BE2C (cell line): ENCODE measurements at regions not wholly inside any gene's neighbourhood (a gene's known extent, or its start where the extent isn't known, plus 50 kb on each side); places are given as distances from the start of the nearest gene placed in this dataset.

Experiments
- DNase-seq: peaks from one replicate; pipeline ENCODE4 v3.0.0-alpha.2; 2020
- H3K27me3 ChIP-seq: fragments of 250-450 bp; sonication (Bioruptor Pico); 2 replicates; pipeline ENCODE4 v1.5.1; 2020; ENCODE audit warnings: mild to moderate bottlenecking
- H3K36me3 ChIP-seq: fragments of 250-450 bp; sonication (Bioruptor Pico); 2 replicates; pipeline ENCODE4 v1.5.1; 2020; ENCODE audit warnings: mild to moderate bottlenecking
- H3K4me1 ChIP-seq: fragments of 250-450 bp; sonication (Bioruptor Pico); 2 replicates; pipeline ENCODE4 v1.5.1; 2020
- H3K4me3 ChIP-seq: 2 replicates; pipeline ENCODE4 v1.5.1; 2011; ENCODE audit warnings: low read depth, low read length
- H3K9me3 ChIP-seq: fragments of 250-450 bp; sonication (Bioruptor Pico); 2 replicates; pipeline ENCODE4 v1.5.1; 2020
- TF ChIP-seq, protein P1 (sequence below): IDR thresholded peaks from 2 replicates; pipeline ENCODE4 v1.5.1; 2012; ENCODE audit warnings: mild to moderate bottlenecking, low read depth, low read length

DNA sequence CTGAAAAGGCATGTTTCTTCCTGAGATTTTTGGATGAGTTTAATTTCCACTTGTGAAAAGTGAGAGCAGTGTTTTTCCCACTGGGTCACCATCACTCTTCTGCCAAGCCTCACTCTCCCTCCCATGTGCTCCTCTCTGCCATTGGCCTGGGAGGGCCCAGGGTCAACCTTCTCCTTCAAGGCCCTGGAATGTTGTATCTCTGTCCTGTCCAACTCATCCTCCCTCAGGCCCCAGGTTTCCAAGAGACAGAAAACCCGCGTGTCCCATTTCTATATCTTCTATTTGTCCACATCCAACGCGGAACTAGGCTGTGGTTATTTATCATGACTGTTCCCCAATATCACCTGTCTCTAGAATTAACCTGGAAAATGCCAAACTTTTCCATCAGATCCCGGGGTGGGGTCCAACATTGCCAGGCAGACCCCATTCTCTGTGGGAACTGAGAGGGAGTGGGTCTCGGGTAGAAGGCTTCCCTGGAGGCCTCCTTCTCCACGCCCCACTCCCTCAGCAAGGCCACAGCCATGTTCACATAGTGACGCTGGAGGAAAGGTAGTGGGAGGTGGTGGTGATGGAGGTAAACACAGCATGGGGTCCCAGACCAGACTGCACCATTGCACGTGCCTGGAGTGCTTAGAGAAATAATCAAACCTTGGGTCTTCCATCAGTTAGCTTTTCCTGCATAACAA lies 173.5 kb downstream of the SCP2D1 start:
- no peaks in the 10 kb centered on the region for H3K27me3 ChIP-seq
- H3K4me3 ChIP-seq = no peak overlapping the region
- H3K4me1 ChIP-seq = no peaks in the 10 kb centered on the region
- TF ChIP-seq, protein P1, sequence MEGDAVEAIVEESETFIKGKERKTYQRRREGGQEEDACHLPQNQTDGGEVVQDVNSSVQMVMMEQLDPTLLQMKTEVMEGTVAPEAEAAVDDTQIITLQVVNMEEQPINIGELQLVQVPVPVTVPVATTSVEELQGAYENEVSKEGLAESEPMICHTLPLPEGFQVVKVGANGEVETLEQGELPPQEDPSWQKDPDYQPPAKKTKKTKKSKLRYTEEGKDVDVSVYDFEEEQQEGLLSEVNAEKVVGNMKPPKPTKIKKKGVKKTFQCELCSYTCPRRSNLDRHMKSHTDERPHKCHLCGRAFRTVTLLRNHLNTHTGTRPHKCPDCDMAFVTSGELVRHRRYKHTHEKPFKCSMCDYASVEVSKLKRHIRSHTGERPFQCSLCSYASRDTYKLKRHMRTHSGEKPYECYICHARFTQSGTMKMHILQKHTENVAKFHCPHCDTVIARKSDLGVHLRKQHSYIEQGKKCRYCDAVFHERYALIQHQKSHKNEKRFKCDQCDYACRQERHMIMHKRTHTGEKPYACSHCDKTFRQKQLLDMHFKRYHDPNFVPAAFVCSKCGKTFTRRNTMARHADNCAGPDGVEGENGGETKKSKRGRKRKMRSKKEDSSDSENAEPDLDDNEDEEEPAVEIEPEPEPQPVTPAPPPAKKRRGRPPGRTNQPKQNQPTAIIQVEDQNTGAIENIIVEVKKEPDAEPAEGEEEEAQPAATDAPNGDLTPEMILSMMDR = no peak
- H3K9me3 ChIP-seq = no peaks in the 10 kb centered on the region
- H3K36me3 ChIP-seq = no peaks in the 10 kb centered on the region
- DNase-seq = no peak

DNA sequence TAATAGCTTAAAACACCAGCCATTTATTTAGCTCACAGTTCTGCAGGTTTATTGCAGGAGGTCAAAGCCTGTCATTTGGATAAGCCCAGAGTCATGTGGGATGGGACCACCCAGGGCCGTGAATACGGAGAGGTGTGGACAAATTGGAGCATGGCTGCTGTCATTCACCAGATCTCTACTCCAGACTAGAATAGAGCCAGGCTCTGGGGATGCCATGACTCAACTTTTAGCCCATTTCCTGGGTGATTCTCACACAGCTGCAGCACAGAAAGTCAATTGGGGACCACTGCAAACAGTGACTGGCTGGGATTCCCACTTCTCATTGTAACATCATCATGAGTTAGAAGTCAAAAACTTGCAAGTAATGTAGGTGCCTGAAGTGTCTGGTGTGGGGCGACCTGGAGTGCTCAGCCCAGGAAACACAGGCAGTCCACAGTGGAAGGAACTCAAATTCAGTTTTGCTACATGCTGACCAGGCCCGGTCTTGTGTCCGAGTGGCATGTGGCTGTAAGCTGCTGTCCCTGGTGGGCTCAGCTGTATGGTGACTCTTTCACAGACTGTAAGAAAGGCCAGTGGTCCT lies 174.3 kb downstream of the SCP2D1 start:
- Histone ChIP-seq H3K36me3 (no peaks in the 10 kb centered on the region), H3K27me3 (no peaks in the 10 kb centered on the region)
- TF ChIP-seq, protein P1 = no peak

DNA sequence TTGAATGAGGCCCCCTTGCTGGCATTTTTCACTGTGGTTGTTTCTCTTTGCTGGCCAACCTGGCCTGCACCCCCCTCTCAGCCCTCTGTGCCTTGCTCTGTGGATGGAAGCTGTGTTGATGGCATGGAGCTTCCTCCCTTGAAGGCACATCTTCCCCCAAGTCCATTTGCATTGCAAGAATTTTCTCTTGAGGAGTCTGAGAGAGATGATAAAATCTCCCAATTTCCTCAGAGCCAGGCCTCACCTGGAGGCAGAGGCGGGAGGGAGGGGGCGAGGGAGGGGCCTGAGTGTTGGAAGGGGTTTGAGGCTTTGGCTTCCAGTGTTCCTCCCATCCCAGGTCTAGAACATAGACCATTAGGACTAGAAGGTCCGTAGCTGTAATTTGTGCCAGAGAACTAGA lies 175.1 kb downstream of the SCP2D1 start:
- Histone ChIP-seq H3K4me3 (no peak overlapping the region), H3K36me3 (no peaks in the 10 kb centered on the region), H3K4me1 (no peaks in the 10 kb centered on the region), H3K27me3 (no peaks in the 10 kb centered on the region), H3K9me3 (no peaks in the 10 kb centered on the region)
- TF ChIP-seq, protein P1 = no peak
- no peak for DNase-seq

More for the DNA sequence above, 174.3 kb downstream of the SCP2D1 start:
- DNase-seq = no peak
- no peaks in the 10 kb centered on the region for H3K9me3 ChIP-seq
- no peak overlapping the region for H3K4me3 ChIP-seq
- no peaks in the 10 kb centered on the region for H3K4me1 ChIP-seq

DNA sequence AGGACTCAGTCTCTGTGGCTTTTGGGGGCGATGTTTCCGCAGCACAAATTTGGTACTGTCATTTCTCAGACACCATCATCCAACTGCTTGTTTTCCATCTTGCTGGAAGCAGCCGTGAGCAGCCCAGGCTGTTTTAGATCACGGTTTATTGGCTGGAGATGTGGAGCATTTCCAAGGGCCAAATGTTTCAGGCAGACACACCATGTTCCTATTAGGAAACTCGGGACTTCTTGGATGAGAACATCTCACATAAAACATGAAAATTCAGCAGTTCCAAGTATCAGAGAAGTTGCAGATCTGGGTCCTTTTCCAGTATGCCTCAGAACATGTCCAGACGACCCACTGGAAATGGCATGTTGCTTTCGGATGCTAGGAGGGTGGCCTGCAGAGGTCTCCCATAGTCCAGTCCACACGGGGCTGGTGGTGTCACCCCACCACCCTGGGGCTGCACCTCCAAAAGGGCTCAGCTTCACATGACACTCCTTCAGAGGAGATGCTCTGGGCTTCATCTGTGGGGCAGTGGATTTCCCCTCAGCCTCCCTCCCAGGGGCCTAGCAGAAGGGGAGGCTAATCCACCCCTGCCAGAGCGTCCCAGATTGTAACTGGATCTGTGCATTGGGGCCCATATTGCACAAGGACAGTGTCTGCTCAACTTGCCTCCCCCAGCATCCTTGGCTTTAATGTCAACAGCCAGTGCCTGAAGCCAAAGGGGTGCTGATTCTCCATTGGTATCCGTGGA lies 176.3 kb downstream of the SCP2D1 start:
- no peaks in the 10 kb centered on the region for H3K27me3 ChIP-seq
- H3K9me3 ChIP-seq = no peaks in the 10 kb centered on the region
- H3K36me3 ChIP-seq = no peaks in the 10 kb centered on the region
- H3K4me1 ChIP-seq = no peaks in the 10 kb centered on the region
- no peak overlapping the region for H3K4me3 ChIP-seq
- no peak for DNase-seq
- TF ChIP-seq, protein P1 = no peak

DNA sequence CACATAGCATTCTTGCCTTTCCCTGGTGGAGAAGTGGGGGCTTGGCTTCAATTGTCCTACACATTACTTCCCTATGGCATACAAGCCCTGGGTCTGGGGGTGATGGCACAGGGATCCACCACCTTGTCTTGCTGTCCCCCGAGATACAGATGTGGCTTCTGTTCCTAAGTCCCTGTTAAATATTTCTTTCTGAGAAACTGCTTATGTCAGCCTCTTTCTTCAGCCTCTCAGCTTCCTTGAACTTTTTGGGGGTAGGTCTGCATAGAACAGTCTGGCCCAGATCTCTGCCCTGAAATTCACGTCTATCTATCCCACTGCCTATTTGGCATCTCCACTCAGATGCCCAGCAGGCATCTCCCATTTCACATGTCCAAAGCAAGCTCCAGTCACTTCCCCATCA lies 177.4 kb downstream of the SCP2D1 start:
- TF ChIP-seq, protein P1 = no peak
- no peak overlapping the region for H3K4me3 ChIP-seq
- no peaks in the 10 kb centered on the region for H3K9me3 ChIP-seq
- no peaks in the 10 kb centered on the region for H3K36me3 ChIP-seq
- no peaks in the 10 kb centered on the region for H3K27me3 ChIP-seq
- H3K4me1 ChIP-seq = no peaks in the 10 kb centered on the region
- no peak for DNase-seq

DNA sequence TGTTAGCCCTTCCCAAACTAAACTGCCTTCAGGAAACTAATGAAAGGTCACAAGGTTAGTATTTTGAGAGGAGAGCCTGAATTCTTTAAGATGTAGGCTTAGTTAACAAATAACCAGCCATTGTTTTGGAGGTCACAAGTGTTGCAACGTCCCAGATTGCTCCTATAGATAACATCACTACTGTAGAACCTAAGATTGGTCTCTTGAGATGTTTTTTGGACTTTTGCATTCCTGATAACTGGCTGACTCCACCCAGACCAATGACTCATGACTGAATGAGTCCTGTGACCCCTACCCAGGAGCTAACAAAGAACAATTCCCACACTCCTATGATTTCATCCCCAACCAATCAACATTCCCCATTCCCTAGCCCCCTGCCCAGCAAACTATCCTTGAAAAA lies 178.8 kb downstream of the SCP2D1 start:
- no peak for DNase-seq
- no peaks in the 10 kb centered on the region for H3K4me1 ChIP-seq
- H3K9me3 ChIP-seq = no peaks in the 10 kb centered on the region
- H3K36me3 ChIP-seq = no peaks in the 10 kb centered on the region
- no peaks in the 10 kb centered on the region for H3K27me3 ChIP-seq
- TF ChIP-seq, protein P1 = no peak
- H3K4me3 ChIP-seq = no peak overlapping the region
